Thyroid gland (tissue), 4 donors: ENCODE measurements at regions not wholly inside any gene's neighbourhood (a gene's known extent, or its start where the extent isn't known, plus 50 kb on each side); places are given as distances from the start of the nearest gene placed in this dataset.
"Not testable (repeated sequence)": the region's sequence is repeated elsewhere in the genome, so short reads cannot be mapped to it uniquely, and the experiment has no call there.

Experiments used
- DNase-seq, 2 donors: peaks; one replicate each; pipeline ENCODE4 v3.0.0-alpha.2; 2019
- H3K27ac ChIP-seq, 3 donors: fragments of 200-600 bp; sonication (generic); 1 replicate in 2 of 3; 2 replicates in 1 of 3; pipeline ENCODE4 v1.5.1; 2016 to 2019; ENCODE audit warnings: mild to moderate bottlenecking in 1 of 3, moderate library complexity in 1 of 3
- H3K27me3 ChIP-seq: fragments of 200-600 bp; sonication (generic); one replicate; pipeline ENCODE4 v1.5.1; 2019
- H3K36me3 ChIP-seq, 2 donors: fragments of 200-600 bp; sonication (generic); one replicate each; pipeline ENCODE4 v1.5.1; 2016 to 2019
- H3K4me1 ChIP-seq, 2 donors: fragments of 200-600 bp; sonication (generic); one replicate each; pipeline ENCODE4 v1.5.1; 2017 to 2019
- H3K4me3 ChIP-seq, 3 donors: fragments of 200-600 bp; sonication (generic); replicated peaks in 1 of 3; 1 replicate in 2 of 3; 2 replicates in 1 of 3; pipeline ENCODE4 v1.5.1; 2016; ENCODE audit warnings: mild to moderate bottlenecking in 1 of 3
- H3K9me3 ChIP-seq: fragments of 200-600 bp; sonication (generic); one replicate; pipeline ENCODE4 v1.5.1; 2017
- POLR2A ChIP-seq, 2 donors: fragments of 450-650 bp; IDR thresholded peaks; one replicate each; pipeline ENCODE4 v1.6.1; 2017; ENCODE audit warnings: antibody characterized with exemption in 2 of 2, mild to moderate bottlenecking in 2 of 2, moderate library complexity in 1 of 2
- WGBS, 2 donors: methylation state at CpG; one replicate each; pipeline ENCODE4 v1.1.5; 2017; 5-methylcytosine and 5-hydroxymethylcytosine counted together
- intact Hi-C: fragments of 100-400 bp; cut with DNase I; formaldehyde crosslinking; loops from one replicate; pipeline ENCODE4 v1.15.1; 2023
- TF ChIP-seq, protein P1 (sequence below), 6 experiments: fragments of 200-600 bp in 3 of 6; fragments of 450-650 bp in 3 of 6; sonication (generic) in 3 of 6; IDR thresholded peaks; one replicate each; pipeline ENCODE4 v1.5.1; 2016 to 2019; ENCODE audit warnings: antibody characterized with exemption in 6 of 6, mild to moderate bottlenecking in 2 of 6, inconsistent platforms in 1 of 6, moderate library complexity in 1 of 6

DNA sequence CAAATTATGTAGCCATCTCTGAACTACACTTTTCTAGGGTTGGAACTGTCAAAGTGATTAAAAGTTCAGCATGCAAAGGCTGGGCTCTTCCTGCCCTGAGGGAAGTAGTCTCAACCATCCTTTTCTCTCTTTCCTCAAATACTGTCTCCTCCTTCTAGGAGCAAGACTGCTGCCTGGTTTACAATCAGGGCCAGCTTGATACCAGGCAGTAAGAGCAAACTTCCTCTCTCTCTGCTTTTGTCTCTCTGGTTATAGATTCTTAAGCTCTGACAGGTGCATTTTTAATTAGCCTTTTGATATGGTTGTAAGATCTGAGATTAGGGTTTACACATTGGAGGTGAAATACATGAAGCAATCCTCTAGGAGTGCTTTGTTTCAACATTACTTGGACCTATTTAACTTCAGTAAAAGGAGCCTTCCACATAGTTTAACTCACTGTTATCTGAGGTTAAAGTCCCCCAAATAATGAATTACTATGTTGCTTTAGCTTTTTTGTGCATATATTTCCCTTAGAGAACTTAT lies 436.1 kb downstream of the SPATA31D1 start:
- Histone ChIP-seq H3K27me3 (no peaks in the 10 kb centered on the region), H3K4me3 (no peak overlapping the region), H3K36me3 (no peaks in the 10 kb centered on the region), H3K9me3 (no peaks in the 10 kb centered on the region), H3K27ac (no peak overlapping the region), H3K4me1 (no peaks in the 10 kb centered on the region)
- intact Hi-C loops = no loop called here
- TF ChIP-seq POLR2A (IDR thresholded peaks at IDR 0.05) = no peak
- TF ChIP-seq, protein P1, sequence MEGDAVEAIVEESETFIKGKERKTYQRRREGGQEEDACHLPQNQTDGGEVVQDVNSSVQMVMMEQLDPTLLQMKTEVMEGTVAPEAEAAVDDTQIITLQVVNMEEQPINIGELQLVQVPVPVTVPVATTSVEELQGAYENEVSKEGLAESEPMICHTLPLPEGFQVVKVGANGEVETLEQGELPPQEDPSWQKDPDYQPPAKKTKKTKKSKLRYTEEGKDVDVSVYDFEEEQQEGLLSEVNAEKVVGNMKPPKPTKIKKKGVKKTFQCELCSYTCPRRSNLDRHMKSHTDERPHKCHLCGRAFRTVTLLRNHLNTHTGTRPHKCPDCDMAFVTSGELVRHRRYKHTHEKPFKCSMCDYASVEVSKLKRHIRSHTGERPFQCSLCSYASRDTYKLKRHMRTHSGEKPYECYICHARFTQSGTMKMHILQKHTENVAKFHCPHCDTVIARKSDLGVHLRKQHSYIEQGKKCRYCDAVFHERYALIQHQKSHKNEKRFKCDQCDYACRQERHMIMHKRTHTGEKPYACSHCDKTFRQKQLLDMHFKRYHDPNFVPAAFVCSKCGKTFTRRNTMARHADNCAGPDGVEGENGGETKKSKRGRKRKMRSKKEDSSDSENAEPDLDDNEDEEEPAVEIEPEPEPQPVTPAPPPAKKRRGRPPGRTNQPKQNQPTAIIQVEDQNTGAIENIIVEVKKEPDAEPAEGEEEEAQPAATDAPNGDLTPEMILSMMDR (IDR thresholded peaks at IDR 0.05) = no peak
- no peak for DNase-seq

DNA sequence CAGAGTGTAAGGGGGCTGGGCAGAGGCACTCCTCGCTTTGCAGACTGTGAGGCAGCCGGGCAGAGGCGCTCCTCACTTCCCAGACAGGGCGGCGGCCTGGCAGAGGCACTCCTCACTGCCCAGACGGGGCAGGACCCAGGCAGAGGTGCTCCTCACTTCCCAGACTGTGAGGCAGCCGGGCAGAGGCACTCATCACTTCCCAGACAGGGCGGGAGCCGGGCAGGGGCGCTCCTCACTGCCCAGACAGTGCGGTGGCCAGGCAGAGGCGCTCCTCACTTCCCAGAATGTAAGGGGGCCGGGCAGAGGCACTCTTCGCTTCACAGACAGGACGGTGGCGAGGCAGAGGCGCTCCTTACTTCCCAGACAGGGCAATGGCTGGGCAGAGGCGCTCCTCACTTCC lies 442.5 kb downstream of the SPATA31D1 start:
- 95 to 96% methylated on average over 10 to 13 of the region's 18 CpGs for WGBS, 2 donors
- no peak for TF ChIP-seq POLR2A (IDR thresholded peaks at IDR 0.05)
- H3K27ac ChIP-seq = no peak overlapping the region
- DNase-seq = no peak
- H3K36me3 ChIP-seq = no peaks in the 10 kb centered on the region
- H3K9me3 ChIP-seq = no peaks in the 10 kb centered on the region
- no peaks in the 10 kb centered on the region for H3K4me1 ChIP-seq
- H3K4me3 ChIP-seq = no peak overlapping the region
- intact Hi-C loops = no loop called here
- no peaks in the 10 kb centered on the region for H3K27me3 ChIP-seq

DNA sequence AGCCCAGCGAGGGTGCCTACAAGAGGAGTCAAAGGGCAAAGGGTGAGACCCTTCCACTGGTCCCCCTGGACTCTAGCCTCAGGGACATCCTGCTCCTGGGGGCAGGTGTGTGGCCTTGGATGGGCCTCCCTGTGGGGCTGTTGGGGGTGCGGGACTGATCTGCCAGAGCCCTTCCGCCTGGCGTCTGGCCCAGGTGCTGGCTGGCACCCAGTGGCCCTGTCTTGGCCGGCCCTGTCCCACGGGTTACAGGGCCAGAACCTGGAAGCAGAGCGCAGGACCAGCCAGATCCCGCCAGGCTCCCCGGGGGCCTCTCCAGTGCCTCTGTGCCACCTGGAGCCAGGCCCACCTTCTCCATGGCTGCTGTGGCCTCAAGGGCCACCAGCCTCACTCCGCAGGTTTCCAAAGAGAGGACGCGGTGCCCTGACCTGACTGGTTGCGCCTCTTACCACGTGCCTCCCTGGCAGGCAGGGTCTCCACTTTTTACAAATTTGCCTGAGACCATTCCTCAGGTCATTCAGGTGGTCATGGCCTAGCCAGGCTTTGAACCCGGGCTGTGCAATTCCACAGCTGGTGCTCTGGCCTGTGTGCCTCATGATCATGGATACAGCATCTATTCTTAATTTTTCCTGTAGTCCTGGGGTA lies 444.8 kb downstream of the SPATA31D1 start:
- H3K27ac ChIP-seq, DNase-seq, H3K9me3 ChIP-seq, H3K4me1 ChIP-seq, H3K27me3 ChIP-seq, H3K4me3 ChIP-seq, H3K36me3 ChIP-seq, intact Hi-C loops: not testable (repeated sequence)
- WGBS, 2 donors = 94 to 95% methylated on average over 10 to 13 of the region's 15 CpGs

DNA sequence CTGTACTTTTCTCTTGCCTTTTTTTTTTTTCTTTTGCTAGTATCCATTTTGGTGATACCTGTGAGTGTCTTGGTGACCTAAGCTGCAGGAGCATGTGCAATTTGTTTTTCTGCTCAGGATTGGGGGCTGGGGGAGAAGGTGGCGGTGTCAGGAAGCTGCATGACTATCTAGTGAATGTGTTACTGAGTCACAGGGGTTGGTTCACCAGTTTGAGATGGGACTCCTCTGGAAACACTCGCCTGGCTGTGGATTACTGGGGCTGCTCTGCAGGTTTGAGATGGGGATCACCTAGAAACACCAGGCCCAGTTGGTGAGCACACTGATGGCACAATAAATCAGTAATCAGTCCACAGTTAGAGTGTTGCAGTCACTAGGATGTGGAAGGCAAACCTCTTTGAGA lies 447.9 kb downstream of the SPATA31D1 start:
- no peak overlapping the region for H3K4me3 ChIP-seq
- no peak overlapping the region for H3K27ac ChIP-seq
- H3K27me3 ChIP-seq = no peaks in the 10 kb centered on the region
- intact Hi-C loops = no loop called here
- 93 to 98% methylated on average over 2 of the region's 2 CpGs for WGBS, 2 donors
- H3K4me1 ChIP-seq = no peaks in the 10 kb centered on the region
- DNase-seq = no peak
- no peaks in the 10 kb centered on the region for H3K36me3 ChIP-seq
- no peak for TF ChIP-seq POLR2A (IDR thresholded peaks at IDR 0.05)
- TF ChIP-seq, protein P1 (IDR thresholded peaks at IDR 0.05) = no peak
- H3K9me3 ChIP-seq = no peaks in the 10 kb centered on the region

DNA sequence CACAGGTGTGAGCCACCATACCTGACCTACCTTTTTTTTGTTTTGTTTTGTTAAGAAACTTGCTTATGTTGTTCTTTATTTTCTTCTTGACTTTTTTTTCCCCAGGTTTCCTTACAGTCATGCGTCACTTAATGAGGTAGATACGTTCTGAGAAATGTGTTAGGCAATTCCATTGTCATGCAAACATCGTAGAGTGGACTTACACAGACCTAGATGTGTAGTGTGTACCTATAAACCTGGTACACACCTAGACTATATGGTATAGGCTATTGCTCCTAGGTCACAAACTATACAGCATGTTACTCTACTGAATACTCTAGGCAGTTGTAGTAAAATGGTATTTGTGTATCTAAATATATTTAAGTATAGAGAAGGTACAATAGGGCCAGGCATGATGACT lies 448.6 kb downstream of the SPATA31D1 start:
- WGBS, 2 donors = 95 to 97% methylated on average over 3 of the region's 3 CpGs
- H3K4me3 ChIP-seq, DNase-seq, H3K9me3 ChIP-seq, H3K27ac ChIP-seq, H3K27me3 ChIP-seq, intact Hi-C loops, H3K36me3 ChIP-seq, H3K4me1 ChIP-seq: not testable (repeated sequence)

DNA sequence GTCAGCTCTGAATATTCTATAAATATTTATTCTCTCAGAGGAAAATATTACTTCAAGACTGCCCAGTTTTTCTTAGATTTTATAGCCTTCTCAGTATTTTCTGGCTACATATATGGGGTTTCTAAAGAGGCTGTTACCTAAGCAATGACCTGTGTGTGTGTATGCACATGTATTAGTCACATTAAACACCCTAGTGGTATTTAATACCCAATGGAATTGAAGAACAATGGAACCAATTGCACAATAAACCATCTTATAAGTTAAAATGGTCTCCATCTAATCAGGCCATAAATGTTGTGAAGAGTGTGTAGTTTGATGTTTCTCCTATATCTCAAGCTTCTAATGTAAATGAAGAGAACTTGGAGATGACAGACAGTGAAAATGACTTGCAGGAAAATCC lies 450.0 kb downstream of the SPATA31D1 start:
- H3K9me3 ChIP-seq = no peaks in the 10 kb centered on the region

More for the DNA sequence above, 450.0 kb downstream of the SPATA31D1 start:
- H3K4me1 ChIP-seq = no peaks in the 10 kb centered on the region
- intact Hi-C loops = no loop called here
- H3K36me3 ChIP-seq = no peaks in the 10 kb centered on the region
- no peak overlapping the region for H3K4me3 ChIP-seq
- TF ChIP-seq, protein P1 (IDR thresholded peaks at IDR 0.05) = no peak
- TF ChIP-seq POLR2A (IDR thresholded peaks at IDR 0.05) = no peak
- DNase-seq = no peak
- no peaks in the 10 kb centered on the region for H3K27me3 ChIP-seq
- no peak overlapping the region for H3K27ac ChIP-seq
